Choroid plexus epithelial cell (primary cell): ENCODE measurements at regions not wholly inside any gene's neighbourhood (a gene's known extent, or its start where the extent isn't known, plus 50 kb on each side); places are given as distances from the start of the nearest gene placed in this dataset.

Source experiments
- DNase-seq: peaks from one replicate; pipeline ENCODE4 v3.0.0-alpha.2; 2010; ENCODE audit warnings: low read depth
- H3K4me3 ChIP-seq: 2 replicates; pipeline ENCODE4 v1.5.1; 2011; ENCODE audit warnings: low read depth, mild to moderate bottlenecking, control low read depth, low read length, moderate library complexity
- CTCF ChIP-seq: conservative IDR thresholded peaks from 2 replicates; pipeline ENCODE4 v1.5.1; 2011; ENCODE audit warnings: low read depth, mild to moderate bottlenecking, control low read depth, inconsistent platforms, low read length, moderate library complexity

- TF ChIP-seq CTCF, result no peak
- DNase-seq, result no peak
- H3K4me3 ChIP-seq, result no peak overlapping the region
Observed at GRCh38 chr9:120153258-120153657, 426.7 kb downstream of the CDK5RAP2 start.

GRCh38 chr9:120152295-120152694 is 427.7 kb downstream of the CDK5RAP2 start:
- no peak for DNase-seq
- H3K4me3 ChIP-seq, result no peak overlapping the region
- TF ChIP-seq CTCF, result no peak

GRCh38 chr9:120151806-120152205 is 428.2 kb downstream of the CDK5RAP2 start:
- no peak for DNase-seq
- TF ChIP-seq CTCF, result no peak
- no peak overlapping the region for H3K4me3 ChIP-seq

GRCh38 chr9:120151149-120151548 is 428.8 kb downstream of the CDK5RAP2 start:
- no peak for DNase-seq
- TF ChIP-seq CTCF, result no peak
- H3K4me3 ChIP-seq, result no peak overlapping the region

GRCh38 chr9:120138955-120139354 is 441.0 kb downstream of the CDK5RAP2 start:
- no peak for DNase-seq
- no peak overlapping the region for H3K4me3 ChIP-seq
- TF ChIP-seq CTCF, result no peak

- no peak for TF ChIP-seq CTCF
- no peak for DNase-seq
Observed at GRCh38 chr9:120137186-120137840, 442.7 kb downstream of the CDK5RAP2 start.

GRCh38 chr9:120136696-120137095 is 443.3 kb downstream of the CDK5RAP2 start:
- no peak overlapping the region for H3K4me3 ChIP-seq
- no peak for DNase-seq
- no peak for TF ChIP-seq CTCF

More at GRCh38 chr9:120137186-120137840, 442.7 kb downstream of the CDK5RAP2 start:
- H3K4me3 ChIP-seq, result no peak overlapping the region
